HG02678 (cell line): ENCODE measurements at regions not wholly inside any gene's neighbourhood (a gene's known extent, or its start where the extent isn't known, plus 50 kb on each side); places are given as distances from the start of the nearest gene placed in this dataset.

Experiments
- ATAC-seq: cut with Tn5 transposase; IDR thresholded peaks from one replicate; pipeline ENCODE4 v1.9.1; 2021; ENCODE audit warnings: mild to moderate bottlenecking, moderate library complexity; ENCODE audit not compliant: unreplicated experiment

DNA sequence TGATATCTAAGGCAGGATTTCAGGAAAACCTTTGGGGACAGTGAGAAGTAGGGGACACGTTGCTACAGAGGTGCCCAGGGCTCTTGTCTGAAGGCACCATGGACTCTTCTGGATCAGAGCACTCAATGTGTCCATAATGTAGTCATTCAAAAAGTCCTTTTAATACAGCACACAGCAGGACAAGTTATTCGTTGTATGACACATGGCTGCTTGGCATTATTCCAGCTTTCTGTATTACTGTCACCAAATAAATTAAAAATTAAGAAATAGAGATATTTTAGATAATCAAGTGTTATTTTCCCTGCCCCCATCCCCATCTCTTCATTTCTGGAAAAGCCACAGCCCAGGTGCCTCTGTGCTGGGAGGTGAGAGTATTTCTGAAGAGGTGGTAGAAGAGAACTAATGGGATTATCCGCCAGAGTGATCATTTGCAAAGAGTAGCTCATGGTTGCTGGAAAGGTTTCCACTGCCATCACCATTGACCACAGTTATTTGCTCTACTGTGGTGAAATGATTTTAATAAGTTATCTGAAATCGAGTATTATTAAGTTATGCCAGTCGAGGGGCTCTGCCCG lies 83.0 kb downstream of the CXCL12 start:
- ATAC-seq: no peak

DNA sequence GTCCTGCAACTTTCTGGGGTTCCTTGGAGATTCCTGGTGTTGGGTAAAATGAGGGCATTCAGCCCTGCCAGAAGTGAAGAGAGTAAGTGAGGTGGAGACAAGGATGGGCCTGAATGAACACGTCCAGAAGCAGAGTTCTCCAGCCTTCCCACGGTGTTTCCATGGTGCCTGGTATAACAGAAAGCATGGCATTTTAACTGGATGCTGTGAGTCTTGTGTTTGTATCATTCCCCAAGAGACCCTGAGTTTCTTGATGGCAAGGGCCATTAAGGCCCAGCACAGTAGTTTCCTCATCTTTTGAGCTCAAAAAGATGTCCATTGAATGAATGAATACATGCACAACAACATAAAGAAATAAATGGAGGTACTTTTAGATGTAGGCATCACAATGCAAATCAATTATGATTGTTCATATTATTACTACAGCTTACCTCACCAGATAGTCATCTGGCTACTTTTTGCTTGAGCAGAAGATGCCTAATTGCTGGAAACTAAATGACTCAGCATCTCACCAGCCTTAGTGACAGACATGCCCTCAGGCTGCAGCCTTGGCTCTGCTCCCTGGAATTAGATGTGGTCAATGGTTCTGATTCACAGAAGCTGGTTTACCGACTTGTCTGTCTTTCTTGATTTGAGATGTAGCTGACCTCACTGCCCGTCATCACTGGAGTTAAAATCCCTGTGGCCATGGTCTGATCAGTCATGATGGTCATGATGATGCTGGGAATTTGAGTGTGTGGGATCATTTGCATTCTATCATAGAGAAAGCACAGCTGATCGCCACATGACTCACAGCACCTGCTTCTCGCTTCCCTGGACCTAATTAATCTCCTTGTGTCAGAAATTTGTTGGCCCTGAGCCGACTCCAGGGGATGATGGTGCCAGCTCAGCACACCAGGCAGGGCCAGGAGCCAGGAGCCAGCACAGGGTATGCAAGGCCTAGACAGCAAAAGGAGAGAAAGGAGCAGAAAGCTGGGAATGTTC lies 83.9 kb downstream of the CXCL12 start:
- ATAC-seq: peak; percentile 74

- ATAC-seq: no peak
Observed at GRCh38 chr10:44298713-44299112, 86.2 kb downstream of the CXCL12 start.

DNA sequence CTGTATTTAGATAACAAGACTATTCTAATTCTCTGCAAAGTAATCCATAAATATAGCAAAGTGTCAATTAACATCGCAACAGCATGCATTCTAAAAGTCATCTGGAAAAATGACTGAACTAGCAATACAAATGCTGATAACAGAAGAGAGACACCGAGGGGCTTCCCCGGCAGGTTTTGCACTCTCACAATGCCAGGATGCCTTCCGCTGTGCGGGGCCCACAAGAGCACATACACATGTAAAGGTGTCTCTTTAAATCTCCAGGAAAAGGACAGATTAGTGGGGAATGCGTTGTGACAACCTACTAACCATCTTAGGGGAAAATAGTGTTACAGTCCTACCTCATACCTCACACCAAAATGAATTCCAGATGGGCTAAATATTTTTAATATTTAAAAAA lies 86.9 kb downstream of the CXCL12 start:
- no peak for ATAC-seq

DNA sequence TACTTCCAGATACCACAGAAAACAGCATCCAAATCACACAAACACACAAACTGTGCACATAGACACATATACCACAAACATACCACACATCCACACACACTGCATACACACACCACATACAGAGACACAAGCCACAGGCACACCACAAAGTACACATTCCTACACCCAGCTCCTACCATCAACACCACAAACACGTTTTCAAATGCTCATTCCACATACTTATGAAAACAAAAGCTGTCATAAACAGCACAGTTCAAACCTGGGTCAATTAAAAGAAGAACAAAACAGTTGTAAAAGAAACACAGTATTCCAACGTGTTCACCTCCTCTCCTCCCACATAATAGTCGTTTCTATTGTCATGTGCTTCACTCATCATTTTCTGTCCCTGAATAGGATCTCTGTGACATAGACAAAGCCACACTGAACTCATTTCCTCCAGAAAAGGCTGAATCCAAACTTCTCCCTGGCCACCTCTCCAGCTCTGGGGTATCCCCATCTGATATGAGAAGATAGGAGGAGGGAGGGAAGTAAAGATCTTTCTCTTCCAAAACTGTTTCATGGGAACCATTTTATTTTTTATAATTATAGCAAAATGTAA lies 89.2 kb downstream of the CXCL12 start:
- no peak for ATAC-seq

- ATAC-seq: no peak
Observed at GRCh38 chr10:44294726-44295412, 90.0 kb downstream of the CXCL12 start.

GRCh38 chr10:44293842-44294241 lies 91.1 kb downstream of the CXCL12 start:
- no peak for ATAC-seq

- ATAC-seq: no peak
Observed at GRCh38 chr10:44293306-44293778, 91.6 kb downstream of the CXCL12 start.

- no peak for ATAC-seq
Observed at GRCh38 chr10:44292390-44293002, 92.4 kb downstream of the CXCL12 start.

GRCh38 chr10:44291091-44291490 lies 93.8 kb downstream of the CXCL12 start:
- ATAC-seq: no peak

DNA sequence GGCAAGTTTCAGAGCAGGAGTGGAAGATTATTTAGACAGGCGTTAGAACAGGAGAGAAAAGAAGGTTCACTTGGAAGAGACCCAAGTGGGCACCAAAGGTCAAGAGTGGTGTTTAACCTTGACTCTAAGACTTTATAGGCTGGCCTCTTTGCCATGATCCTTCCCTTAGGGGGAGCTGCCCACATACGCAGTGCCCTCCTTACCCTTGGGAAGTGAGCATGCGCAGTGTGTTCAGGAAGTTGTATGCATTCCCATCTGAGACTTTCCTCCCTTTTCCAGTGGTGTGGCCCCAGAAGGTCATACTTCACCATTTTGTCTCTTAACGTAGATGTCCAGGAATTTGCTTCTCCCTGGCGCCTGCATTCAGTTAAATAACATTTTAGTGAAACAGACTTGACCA lies 95.8 kb downstream of the CXCL12 start:
- ATAC-seq: no peak

DNA sequence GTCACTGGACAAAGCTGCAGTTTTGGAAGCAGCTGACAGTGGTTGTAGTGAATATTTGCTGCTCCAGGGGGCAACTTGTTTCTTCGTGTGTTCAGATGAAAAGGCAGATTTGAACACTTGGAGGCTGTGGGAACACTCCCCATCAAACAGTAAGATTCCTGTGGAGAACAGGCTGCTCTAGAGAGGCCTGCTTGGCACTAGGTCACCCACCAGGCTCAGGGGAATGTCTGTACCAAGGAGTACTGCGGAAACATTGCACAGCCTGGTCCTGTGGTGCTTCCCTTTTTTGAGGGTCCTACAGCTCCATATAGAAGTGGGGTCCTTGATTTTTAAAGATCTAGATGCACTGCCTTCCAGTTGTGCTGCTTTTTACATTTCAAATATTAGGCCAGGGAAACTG lies 97.5 kb downstream of the CXCL12 start:
- no peak for ATAC-seq

GRCh38 chr10:44284198-44285084 lies 100.5 kb downstream of the CXCL12 start:
- ATAC-seq: no peak

- no peak for ATAC-seq
Observed at GRCh38 chr10:44282626-44283300, 102.1 kb downstream of the CXCL12 start.

- ATAC-seq: no peak
Observed at GRCh38 chr10:44281662-44282061, 103.2 kb downstream of the CXCL12 start.

GRCh38 chr10:44281089-44281613 lies 103.7 kb downstream of the CXCL12 start:
- no peak for ATAC-seq

GRCh38 chr10:44280226-44281014 lies 104.5 kb downstream of the CXCL12 start:
- no peak for ATAC-seq
